IMR-90 (cell line): ENCODE measurements at regions not wholly inside any gene's neighbourhood (a gene's known extent, or its start where the extent isn't known, plus 50 kb on each side); places are given as distances from the start of the nearest gene placed in this dataset.

Source experiments
- ATAC-seq: fragments of 200-7000 bp; cut with Tn5 transposase; 2 replicates; pipeline ENCODE4 v1.9.1; 2020; ENCODE audit warnings: low read depth, mild to moderate bottlenecking, moderate library complexity
- BruUV-seq: library from RNA; stranded (reverse); fragments of 400-500 nt; replicated peaks from 2 replicates; lab custom pipeline; 2021; lab: Mats Ljungman, UMichigan
- CTCF ChIA-PET: fragments of 300-600 bp; formaldehyde crosslinking; extraction: SDS; loops from one replicate; lab custom pipeline; 2021; ENCODE audit warnings: antibody characterized with exemption; lab: Yijun Ruan, JAX
- POLR2A ChIA-PET: fragments of 300-600 bp; sonication (Branson Sonifier 250); formaldehyde crosslinking; loops from one replicate; lab custom pipeline; 2022; ENCODE audit warnings: antibody characterized with exemption; ENCODE audit not compliant: unreplicated experiment; lab: Charles Lee
- DNase-seq: peaks from one replicate; pipeline ENCODE4 v3.0.0; 2013
- H2AFZ ChIP-seq: replicated peaks from 2 replicates; pipeline ENCODE3; 2013; ENCODE audit warnings: low read length, mild to moderate bottlenecking; ENCODE audit not compliant: poor library complexity
- H2AK5ac ChIP-seq: 2 replicates; pipeline ENCODE4 v1.6.1; 2013; ENCODE audit warnings: low read depth, low read length, inconsistent platforms
- H2AK9ac ChIP-seq: replicated peaks from 2 replicates; pipeline ENCODE3; 2013; ENCODE audit warnings: mild to moderate bottlenecking, low read depth, low read length, moderate library complexity; ENCODE audit not compliant: poor library complexity
- H2BK120ac ChIP-seq: 2 replicates; pipeline ENCODE4 v1.6.1; 2013; ENCODE audit warnings: low read depth, low read length, inconsistent platforms
- H2BK15ac ChIP-seq: 3 replicates; pipeline ENCODE4 v1.6.1; 2013; ENCODE audit warnings: low read depth, low read length, inconsistent platforms
- H2BK20ac ChIP-seq: 2 replicates; pipeline ENCODE4 v1.6.1; 2013; ENCODE audit warnings: low read depth, mild to moderate bottlenecking, inconsistent platforms, low read length, moderate library complexity
- H2BK5ac ChIP-seq: 2 replicates; pipeline ENCODE4 v1.6.1; 2013; ENCODE audit warnings: mild to moderate bottlenecking, low read depth, low read length, inconsistent platforms; ENCODE audit not compliant: poor library complexity, severe bottlenecking
- H3K14ac ChIP-seq: replicated peaks from 2 replicates; pipeline ENCODE4 v1.6.1; 2013; ENCODE audit warnings: low read depth, low read length, inconsistent platforms
- H3K18ac ChIP-seq: 2 replicates; pipeline ENCODE4 v1.6.1; 2013; ENCODE audit warnings: low read depth, low read length, control low read depth
- H3K23ac ChIP-seq: 2 replicates; pipeline ENCODE4 v1.6.1; 2013; ENCODE audit warnings: low read depth, low read length, inconsistent platforms
- H3K27ac ChIP-seq: 2 replicates; pipeline ENCODE4 v1.5.1; 2013; ENCODE audit warnings: mild to moderate bottlenecking, control low read depth, low read length; ENCODE audit not compliant: insufficient read depth
- H3K27me3 ChIP-seq: 2 replicates; pipeline ENCODE4 v1.6.1; 2013; ENCODE audit warnings: low read length; ENCODE audit not compliant: control insufficient read depth, insufficient read depth
- H3K36me3 ChIP-seq: 2 replicates; pipeline ENCODE4 v1.6.1; 2013; ENCODE audit warnings: low read length, mixed read lengths; ENCODE audit not compliant: control insufficient read depth, insufficient read depth
- H3K4ac ChIP-seq: 2 replicates; pipeline ENCODE4 v1.6.1; 2013; ENCODE audit warnings: low read depth, low read length, inconsistent platforms
- H3K4me1 ChIP-seq: 2 replicates; pipeline ENCODE4 v1.6.1; 2013; ENCODE audit warnings: low read length, mixed read lengths; ENCODE audit not compliant: control insufficient read depth, insufficient read depth
- H3K4me2 ChIP-seq: 2 replicates; pipeline ENCODE4 v1.6.1; 2013; ENCODE audit warnings: low read depth, mild to moderate bottlenecking, control low read depth, low read length, moderate library complexity
- H3K4me3 ChIP-seq: 2 replicates; pipeline ENCODE4 v1.5.1; 2013; ENCODE audit warnings: low read depth, mild to moderate bottlenecking, control low read depth, low read length, moderate library complexity; ENCODE audit not compliant: insufficient read depth
- H3K56ac ChIP-seq: 2 replicates; pipeline ENCODE4 v1.6.1; 2013; ENCODE audit warnings: low read length, inconsistent platforms; ENCODE audit not compliant: insufficient read depth; ENCODE audit errors: extremely low read depth
- H3K79me1 ChIP-seq, 2 experiments: 2 replicates each; pipeline ENCODE4 v1.6.1; 2013; ENCODE audit warnings: low read length in 2 of 2, inconsistent platforms in 1 of 2, low read depth in 1 of 2
- H3K9ac ChIP-seq: 2 replicates; pipeline ENCODE4 v1.6.1; 2013; ENCODE audit warnings: low read depth, low read length, control low read depth
- H3K9me1 ChIP-seq: 2 replicates; pipeline ENCODE4 v1.6.1; 2013; ENCODE audit warnings: low read length, inconsistent platforms; ENCODE audit not compliant: insufficient read depth
- H3K9me3 ChIP-seq: 2 replicates; pipeline ENCODE4 v1.6.1; 2013; ENCODE audit warnings: low read length; ENCODE audit not compliant: control insufficient read depth, insufficient read depth
- H4K20me1 ChIP-seq: 2 replicates; pipeline ENCODE4 v1.6.1; 2013; ENCODE audit warnings: low read length, inconsistent platforms; ENCODE audit not compliant: insufficient read depth
- H4K5ac ChIP-seq: 2 replicates; pipeline ENCODE4 v1.6.1; 2013; ENCODE audit warnings: mild to moderate bottlenecking, low read depth, low read length, control low read depth
- H4K8ac ChIP-seq, 2 experiments: 2 replicates each; pipeline ENCODE4 v1.6.1; 2013; ENCODE audit warnings: low read depth in 2 of 2, low read length in 2 of 2, control low read depth in 1 of 2, inconsistent platforms in 1 of 2
- H4K91ac ChIP-seq: 2 replicates; pipeline ENCODE4 v1.6.1; 2013; ENCODE audit warnings: low read depth, low read length, inconsistent platforms; ENCODE audit not compliant: insufficient read depth
- BHLHE40 ChIP-seq: fragments of 150-350 bp; IDR thresholded peaks from 2 replicates; pipeline ENCODE4 v1.6.1; 2016; ENCODE audit warnings: mild to moderate bottlenecking, low read depth, low read length
- CEBPB ChIP-seq: IDR thresholded peaks from 2 replicates; pipeline ENCODE4 v1.6.1; 2012; ENCODE audit warnings: low read depth, low read length, improper control_type of control experiment
- CHD1 ChIP-seq: IDR thresholded peaks from 2 replicates; pipeline ENCODE4 v1.6.1; 2012; ENCODE audit warnings: low read depth, low read length, improper control_type of control experiment
- CTCF ChIP-seq: conservative IDR thresholded peaks from 2 replicates; pipeline ENCODE4 v1.5.1; 2012; ENCODE audit warnings: mild to moderate bottlenecking, low read depth, low read length, improper control_type of control experiment
- ELK1 ChIP-seq: fragments of 150-350 bp; IDR thresholded peaks from 2 replicates; pipeline ENCODE4 v1.6.1; 2016; ENCODE audit warnings: low read depth, mild to moderate bottlenecking, low read length, moderate library complexity, borderline replicate concordance
- FOS ChIP-seq: fragments of 150-350 bp; IDR thresholded peaks from 2 replicates; pipeline ENCODE4 v1.6.1; 2016; ENCODE audit warnings: low read depth, low read length
- MAFK ChIP-seq: IDR thresholded peaks from 2 replicates; pipeline ENCODE4 v1.6.1; 2012; ENCODE audit warnings: low read depth, low read length, improper control_type of control experiment
- MAZ ChIP-seq: IDR thresholded peaks from 2 replicates; pipeline ENCODE4 v1.6.1; 2012; ENCODE audit warnings: low read depth, mild to moderate bottlenecking, low read length, improper control_type of control experiment, moderate library complexity, borderline replicate concordance
- MXI1 ChIP-seq: IDR thresholded peaks from 2 replicates; pipeline ENCODE4 v1.6.1; 2012; ENCODE audit warnings: low read depth, mild to moderate bottlenecking, low read length, moderate library complexity, borderline replicate concordance
- NFE2L2 ChIP-seq: fragments of 150-350 bp; IDR thresholded peaks from 2 replicates; pipeline ENCODE4 v1.6.1; 2016; ENCODE audit warnings: low read depth, mild to moderate bottlenecking, low read length
- POLR2A ChIP-seq: IDR thresholded peaks from 2 replicates; pipeline ENCODE4 v1.6.1; 2012; ENCODE audit warnings: mild to moderate bottlenecking, low read depth, low read length
- RAD21 ChIP-seq: IDR thresholded peaks from 2 replicates; pipeline ENCODE4 v1.6.1; 2012; ENCODE audit warnings: low read length, improper control_type of control experiment
- RCOR1 ChIP-seq: IDR thresholded peaks from 2 replicates; pipeline ENCODE4 v1.6.1; 2012; ENCODE audit warnings: mild to moderate bottlenecking, low read length, improper control_type of control experiment; ENCODE audit not compliant: insufficient replicate concordance
- RFX5 ChIP-seq: IDR thresholded peaks from 2 replicates; pipeline ENCODE4 v1.8.0; 2012; ENCODE audit warnings: low read depth, mild to moderate bottlenecking, low read length, moderate library complexity
- SMC3 ChIP-seq: fragments of 150-350 bp; IDR thresholded peaks from 2 replicates; pipeline ENCODE4 v1.6.1; 2016; ENCODE audit warnings: low read depth, mild to moderate bottlenecking, antibody characterized with exemption, low read length, moderate library complexity
- WGBS, 2 experiments: methylation state at CpG; one replicate each; pipeline versions ENCODE4 v1.1.5 to v1.1.7; 2013; ENCODE audit warnings: missing lambda C conversion rate in 2 of 2; ENCODE audit not compliant: insufficient read length in 1 of 2; ENCODE audit errors: extremely low coverage in 2 of 2; 5-methylcytosine and 5-hydroxymethylcytosine counted together
- dilution Hi-C: fragments of 300-500 bp; cut with HindIII; formaldehyde crosslinking; loops from one replicate; pipeline ENCODE4 v1.14.3; 2018; ENCODE audit warnings: low sequenced_read_pairs; ENCODE audit not compliant: unreplicated experiment
- in situ Hi-C: fragments of 300-500 bp; cut with MboI; formaldehyde crosslinking; loops from 3 replicates; pipeline ENCODE4 v1.14.3; 2019; ENCODE audit warnings: low sequenced_read_pairs, inconsistent platforms, mixed read lengths
- intact Hi-C: fragments of 100-400 bp; cut with micrococcal nuclease; formaldehyde crosslinking; loops from 2 replicates; pipeline ENCODE4 v1.10.0; 2022
- TF ChIP-seq, protein P1 (sequence below): fragments of 150-350 bp; IDR thresholded peaks from 2 replicates; pipeline ENCODE4 v1.6.1; 2017; ENCODE audit warnings: mild to moderate bottlenecking, antibody characterized with exemption, low read length, low read depth

GRCh38 chr13:58452123-58452623, 820.6 kb downstream of the PCDH17 start:
- TF ChIP-seq FOS (no peak), CEBPB (no peak), CHD1 (no peak), MAFK (no peak), MXI1 (no peak), POLR2A (no peak), NFE2L2 (no peak), RAD21 (no peak), RCOR1 (no peak), BHLHE40 (no peak), SMC3 (no peak), ELK1 (no peak), RFX5 (no peak), CTCF (no peak), MAZ (no peak)
- TF ChIP-seq, protein P1, sequence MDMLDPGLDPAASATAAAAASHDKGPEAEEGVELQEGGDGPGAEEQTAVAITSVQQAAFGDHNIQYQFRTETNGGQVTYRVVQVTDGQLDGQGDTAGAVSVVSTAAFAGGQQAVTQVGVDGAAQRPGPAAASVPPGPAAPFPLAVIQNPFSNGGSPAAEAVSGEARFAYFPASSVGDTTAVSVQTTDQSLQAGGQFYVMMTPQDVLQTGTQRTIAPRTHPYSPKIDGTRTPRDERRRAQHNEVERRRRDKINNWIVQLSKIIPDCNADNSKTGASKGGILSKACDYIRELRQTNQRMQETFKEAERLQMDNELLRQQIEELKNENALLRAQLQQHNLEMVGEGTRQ = no peak
- Histone ChIP-seq H3K79me1 (no peaks in the 10 kb centered on the region), H3K56ac (no peak overlapping the region), H2BK20ac (no peak overlapping the region), H2AK9ac (no peak overlapping the region), H3K4me3 (no peak overlapping the region), H2AK5ac (no peak overlapping the region), H3K9me3 (no peaks in the 10 kb centered on the region), H4K8ac (no peak overlapping the region), H2BK5ac (no peak overlapping the region), H3K18ac (no peak overlapping the region), H2BK120ac (no peak overlapping the region), H3K4ac (no peak overlapping the region), H3K4me2 (no peak overlapping the region), H3K36me3 (no peaks in the 10 kb centered on the region), H3K27me3 (no peaks in the 10 kb centered on the region), H3K27ac (no peak overlapping the region), H2BK15ac (no peak overlapping the region), H3K14ac (no peak overlapping the region), H3K23ac (no peak overlapping the region), H3K9ac (no peak overlapping the region), H4K91ac (no peak overlapping the region), H3K9me1 (no peaks in the 10 kb centered on the region), H2AFZ (no peak overlapping the region), H4K5ac (no peak overlapping the region), H4K20me1 (no peaks in the 10 kb centered on the region), H3K4me1 (no peaks in the 10 kb centered on the region)
- dilution Hi-C loops (no loop called here), in situ Hi-C loops (no loop called here), intact Hi-C loops (no loop called here)
- ChIA-PET POLR2A (no interaction called here), CTCF (no interaction called here)
- no peak for ATAC-seq
- no peak for DNase-seq
- WGBS, 2 experiments = no CpG with 5 or more reads among the region's 3 CpGs
- no TSS peak for BruUV-seq
